NOMO-1 treated with dmso at 0.1 percent for 144 hours (cell line): ENCODE measurements at regions not wholly inside any gene's neighbourhood (a gene's known extent, or its start where the extent isn't known, plus 50 kb on each side); places are given as distances from the start of the nearest gene placed in this dataset.
"Not testable (repeated sequence)": the region's sequence is repeated elsewhere in the genome, so short reads cannot be mapped to it uniquely, and the experiment has no call there.

Source experiments
- DNase-seq: peaks from one replicate; lab custom pipeline; 2025; ENCODE audit not compliant: unreplicated experiment; lab: John Stamatoyannopoulos, UW

DNA sequence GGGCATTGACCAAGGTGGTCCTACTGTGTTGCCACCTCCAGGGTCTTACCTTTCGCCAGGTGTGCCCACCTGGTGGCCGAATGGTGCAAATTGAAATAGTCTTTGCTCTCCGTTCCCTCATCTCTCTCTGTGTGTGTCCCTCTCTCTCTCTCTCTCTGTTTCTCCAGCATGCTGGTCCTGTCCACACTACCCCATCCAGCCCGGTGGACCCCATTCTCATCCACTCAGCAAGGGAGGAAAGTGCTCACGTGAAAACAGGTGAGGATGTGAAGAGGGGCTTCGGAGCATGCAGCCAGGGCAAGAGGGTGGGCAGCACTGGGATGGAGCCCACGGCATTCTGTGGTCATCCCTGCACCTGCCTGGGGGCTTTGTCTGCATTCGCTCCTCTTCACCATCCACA is 150.1 kb downstream of the CRLF2 start:
- no peak for DNase-seq

DNA sequence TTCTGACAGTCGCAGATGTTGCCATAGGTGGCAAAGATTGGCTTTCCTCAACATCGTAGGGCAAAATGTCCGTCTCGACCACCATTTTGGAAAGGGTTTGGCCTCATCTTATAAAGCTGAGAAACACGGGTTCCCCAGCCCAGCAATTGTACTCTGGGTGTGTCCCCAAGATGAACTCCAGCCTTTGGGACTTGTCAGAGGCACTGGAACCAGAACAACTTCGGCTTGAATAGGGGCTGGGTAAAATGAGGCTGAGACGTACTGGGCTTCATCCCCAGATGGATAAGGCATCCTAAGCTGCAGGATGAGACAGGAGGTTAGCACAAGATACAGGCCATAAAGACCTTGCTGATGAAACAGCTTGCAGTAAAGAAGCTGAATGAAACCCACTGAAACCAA is 151.9 kb downstream of the CRLF2 start:
- no peak for DNase-seq

DNA sequence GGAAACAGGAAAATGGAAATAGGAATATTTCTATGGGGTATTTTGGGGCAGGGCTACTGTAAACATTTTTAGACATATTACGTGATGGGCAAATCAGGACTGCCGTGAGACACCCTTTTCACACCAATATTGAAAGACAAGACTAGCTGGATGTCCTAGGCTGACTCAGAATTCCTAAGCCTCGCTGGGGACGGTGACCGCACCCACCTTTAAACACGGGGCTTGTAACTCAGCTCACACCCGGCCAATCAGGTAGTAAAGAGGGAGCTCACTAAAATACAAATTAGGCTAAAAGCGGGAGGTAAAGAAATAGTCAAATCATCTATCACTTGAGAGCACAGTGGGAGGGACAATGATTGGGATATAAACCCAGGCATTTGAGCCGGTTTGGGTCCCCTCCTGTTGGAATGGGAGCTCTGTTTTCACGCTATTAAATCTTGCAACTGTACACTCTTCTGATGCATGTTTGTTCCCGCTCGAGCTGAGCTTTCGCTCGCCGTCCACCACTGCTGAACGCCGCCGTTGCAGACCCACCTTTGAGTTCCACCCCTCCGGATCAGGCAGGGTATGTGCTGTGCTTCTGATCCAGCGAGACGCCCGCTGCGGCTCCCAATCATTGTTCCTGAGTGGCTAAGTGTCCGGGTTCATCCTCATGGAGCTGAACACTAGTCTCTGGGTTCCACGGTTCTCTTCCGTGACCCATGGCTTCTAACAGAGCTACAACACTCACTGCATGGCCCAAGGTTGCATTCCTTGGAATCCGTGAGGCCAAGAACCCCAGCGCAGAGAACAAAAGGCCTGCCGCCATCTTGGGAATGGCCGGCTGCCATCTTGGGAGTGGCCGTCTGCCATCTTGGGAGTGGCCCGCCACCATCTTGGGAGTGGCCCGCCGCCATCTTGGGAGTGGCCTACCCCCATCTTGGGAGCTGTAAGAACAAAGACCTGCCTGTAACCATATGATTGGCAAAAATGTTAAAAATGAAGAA is 152.6 kb downstream of the CRLF2 start:
- no peak for DNase-seq

DNA sequence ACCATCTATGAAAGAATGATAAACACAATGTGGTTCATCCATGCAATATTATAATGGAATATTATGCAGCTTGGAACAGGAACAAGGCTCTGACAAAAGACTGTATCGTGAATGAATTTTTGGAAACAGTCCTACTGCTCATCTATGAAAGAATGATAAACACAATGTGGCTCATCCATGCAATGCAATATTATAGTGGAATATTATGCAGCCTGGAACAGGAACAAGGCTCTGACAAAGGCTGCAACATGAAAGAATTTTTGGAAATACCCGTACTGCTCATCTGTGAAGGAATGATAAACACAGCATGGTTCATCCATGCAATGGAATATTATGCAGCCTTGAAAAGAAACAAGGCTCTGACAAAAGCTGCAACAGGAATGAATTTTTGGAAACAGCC is 158.8 kb downstream of the CRLF2 start:
- DNase-seq, result not testable (repeated sequence)

DNA sequence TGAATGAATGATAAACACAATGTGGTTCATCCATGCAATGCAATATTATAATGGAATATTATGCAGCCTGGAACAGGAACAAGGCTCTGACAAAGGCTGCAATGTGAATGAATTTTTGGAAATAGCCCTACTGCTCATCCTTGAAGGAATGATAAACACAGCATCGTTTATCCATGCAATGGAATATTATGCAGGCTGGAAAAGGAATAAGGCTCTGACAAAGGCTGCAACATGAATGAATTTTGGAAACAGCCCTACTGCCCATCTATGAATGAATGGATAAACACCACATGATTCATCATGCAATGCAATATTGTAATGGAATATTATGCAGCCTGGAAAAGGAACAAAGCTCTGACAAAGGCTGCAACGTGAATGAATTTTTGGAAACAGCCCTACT is 159.4 kb downstream of the CRLF2 start:
- no peak for DNase-seq

DNA sequence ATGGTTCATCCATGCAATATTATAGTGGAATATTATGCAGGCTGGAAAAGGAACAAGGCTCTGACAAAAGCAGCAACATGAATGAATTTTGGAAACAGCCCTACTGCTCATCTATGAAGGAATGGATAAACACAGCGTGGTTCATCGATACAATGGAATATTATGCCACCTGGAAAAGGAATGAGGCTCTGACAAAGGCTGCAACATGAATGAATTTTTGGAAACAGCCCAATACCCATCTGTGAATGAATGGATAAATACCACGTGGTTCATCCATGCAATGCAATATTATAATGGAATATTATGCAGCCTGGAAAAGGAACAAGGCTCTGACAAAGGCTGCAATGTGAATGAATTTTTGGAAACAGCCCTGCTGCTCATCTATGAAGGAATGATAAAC is 160.4 kb downstream of the CRLF2 start:
- DNase-seq, result no peak

DNA sequence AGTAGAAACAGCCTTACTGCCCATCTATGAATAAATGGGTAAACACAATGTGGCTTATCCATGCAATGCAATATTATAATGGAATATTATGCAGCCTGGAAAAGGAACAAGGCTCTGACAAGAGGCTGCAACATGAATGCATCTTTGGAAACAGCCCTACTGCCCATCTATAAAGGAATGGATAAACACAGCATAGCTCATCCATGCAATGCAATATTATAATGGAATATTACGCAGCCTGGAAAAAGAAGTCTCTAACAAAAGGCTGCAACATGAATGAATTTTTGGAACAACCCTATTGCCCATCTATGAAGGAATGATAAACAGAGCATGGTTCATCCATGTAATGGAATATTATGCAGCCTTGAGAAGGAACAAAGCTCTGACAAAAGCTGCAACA is 161.0 kb downstream of the CRLF2 start:
- no peak for DNase-seq

DNA sequence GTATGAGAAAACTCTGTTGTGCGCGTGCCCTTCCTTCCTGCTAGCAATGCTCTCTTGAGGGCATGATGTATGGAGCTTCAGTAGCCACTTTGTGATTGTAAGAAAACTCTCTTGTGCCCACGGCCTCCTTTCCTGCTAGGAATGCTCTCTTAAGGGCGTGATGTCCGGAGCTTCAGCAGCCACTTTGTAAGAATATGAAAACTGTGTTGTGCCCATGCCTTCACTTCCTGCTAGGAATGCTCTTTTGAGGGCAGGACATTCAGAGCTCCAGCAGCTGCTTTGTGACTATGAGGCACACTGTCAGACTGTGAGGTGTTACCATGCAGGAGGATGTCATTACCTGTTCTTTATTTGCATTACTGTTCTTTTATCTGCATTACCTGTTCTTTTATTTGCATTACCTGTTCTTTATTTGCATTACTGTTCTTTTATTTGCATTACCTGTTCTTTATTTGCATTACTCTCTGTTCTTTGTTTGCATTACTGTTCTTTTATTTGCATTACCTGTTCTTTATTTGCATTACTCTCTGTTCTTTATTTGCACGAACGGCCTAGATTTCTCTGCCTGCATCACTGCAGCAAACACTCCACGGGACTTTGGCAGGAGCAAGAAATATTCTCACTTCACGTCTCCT is 166.7 kb downstream of the CRLF2 start:
- no peak for DNase-seq

DNA sequence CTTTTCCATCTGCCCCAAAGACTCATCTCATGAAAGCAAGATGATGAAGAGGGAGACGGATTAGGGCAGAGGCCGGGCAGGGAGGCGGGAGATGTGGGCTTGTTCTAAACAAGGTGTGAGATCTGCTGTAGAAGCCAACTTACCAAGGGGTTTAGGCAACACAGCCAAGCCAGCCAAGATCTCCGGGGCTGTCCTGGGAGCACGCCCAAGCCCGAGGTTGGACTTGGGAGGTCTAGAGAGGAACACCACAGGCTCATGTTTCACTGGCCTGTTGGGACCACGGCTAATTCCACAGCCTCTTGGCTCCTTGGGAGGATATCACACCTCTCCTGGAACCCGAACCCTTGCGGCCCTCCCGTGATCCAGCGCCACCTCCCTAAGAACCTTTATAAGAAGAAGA is 171.4 kb downstream of the CRLF2 start:
- no peak for DNase-seq

DNA sequence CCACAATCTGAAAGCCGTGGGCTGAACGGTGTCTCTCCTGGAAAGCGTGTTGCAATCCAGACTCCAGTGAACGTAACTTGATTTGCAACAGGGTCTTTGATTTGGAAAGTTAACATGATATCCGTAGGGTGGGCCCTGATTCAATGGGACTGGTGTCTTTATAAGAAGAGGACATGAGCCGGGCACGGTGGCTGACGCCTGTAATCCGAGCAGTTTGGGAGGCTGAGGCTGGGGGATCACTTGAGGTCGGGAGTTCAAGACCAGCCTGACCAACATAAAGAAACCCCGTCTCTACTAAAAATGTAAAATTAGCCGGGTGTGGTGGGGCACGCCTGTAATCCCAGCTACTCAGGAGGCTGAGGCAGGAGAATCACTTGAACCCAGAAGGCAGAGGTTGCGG is 176.5 kb downstream of the CRLF2 start:
- not testable (repeated sequence) for DNase-seq

DNA sequence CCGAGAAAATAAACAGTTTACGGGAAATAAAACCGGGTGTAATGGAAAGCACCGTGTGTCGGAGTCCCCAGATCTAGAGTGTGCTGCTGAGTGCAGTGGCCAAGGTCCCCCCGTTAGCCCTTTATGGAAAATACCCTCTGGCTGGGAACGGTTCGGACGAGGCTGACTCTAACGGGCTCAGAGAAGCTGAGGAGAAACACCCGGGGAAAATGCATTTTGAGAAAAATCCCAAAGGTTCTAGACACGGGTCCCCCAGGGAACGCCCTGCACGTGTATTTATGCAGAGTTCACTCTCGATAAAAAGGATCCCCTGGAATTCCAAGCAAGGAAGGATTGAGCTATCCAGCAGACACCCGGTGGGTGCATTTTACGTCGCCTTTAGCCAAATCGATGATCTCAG is 177.2 kb downstream of the CRLF2 start:
- DNase-seq, result no peak

DNA sequence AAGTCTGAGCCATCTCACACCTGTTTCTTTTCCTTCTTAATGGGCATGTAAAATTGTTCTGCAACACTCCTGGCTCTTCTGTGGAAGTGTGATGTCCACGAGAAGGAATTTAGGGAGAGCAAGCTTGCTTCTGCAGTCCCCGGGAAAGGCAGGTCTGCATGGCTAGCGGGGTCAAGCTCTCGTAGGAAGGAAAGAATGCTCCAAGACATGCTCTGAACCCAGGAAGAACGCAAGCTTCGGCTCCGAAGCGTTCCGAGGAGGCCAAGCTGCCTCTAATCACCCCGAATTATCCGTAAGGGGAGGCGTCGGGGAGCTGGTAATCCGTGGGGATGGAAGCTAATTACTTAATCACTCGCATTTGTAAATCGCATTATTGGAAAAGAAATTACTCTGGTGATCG is 177.7 kb downstream of the CRLF2 start:
- no peak for DNase-seq

DNA sequence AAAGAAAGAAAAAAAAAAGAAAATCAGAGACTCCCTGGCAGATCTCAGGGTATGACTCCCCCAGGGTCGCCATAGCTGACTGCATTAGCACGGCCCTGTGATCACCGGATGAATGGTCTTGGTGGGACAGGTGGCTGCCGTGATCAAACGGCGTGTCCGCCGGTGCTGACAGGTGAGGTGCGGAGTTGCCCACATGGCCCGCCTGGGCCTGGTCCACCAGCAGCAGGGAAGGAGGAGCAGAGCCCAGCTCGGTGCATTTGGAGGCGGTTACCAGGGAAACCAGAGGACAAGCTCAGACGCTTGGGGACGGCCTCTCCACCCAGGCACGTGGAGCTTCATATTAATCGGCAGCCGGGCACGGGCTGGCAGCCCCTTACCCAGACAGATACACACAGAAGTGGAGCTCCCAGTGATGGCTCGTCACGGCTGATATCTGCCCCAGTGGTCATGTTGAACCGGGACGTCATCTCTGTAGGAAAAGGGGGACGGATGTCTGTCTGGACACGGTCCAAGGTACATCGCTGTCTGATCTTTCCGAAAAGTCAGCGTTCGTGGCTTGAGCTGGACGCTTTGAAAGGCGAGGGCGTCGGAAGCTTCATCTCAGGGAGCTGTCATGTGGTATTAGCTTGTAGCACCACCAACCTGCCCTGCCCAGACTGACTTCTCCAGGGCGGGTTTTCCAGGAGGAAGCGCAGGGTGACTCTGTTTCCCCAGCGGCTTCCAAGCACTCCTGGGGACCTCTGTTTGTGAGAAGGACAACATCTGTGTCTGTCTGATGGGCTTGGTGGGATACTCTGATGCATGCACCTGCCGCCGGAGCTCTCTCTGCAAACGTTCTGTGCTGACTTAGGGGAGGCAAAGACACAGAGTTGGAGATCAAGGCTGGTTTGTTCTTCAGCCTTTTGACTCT is 180.7 kb downstream of the CRLF2 start:
- no peak for DNase-seq

DNA sequence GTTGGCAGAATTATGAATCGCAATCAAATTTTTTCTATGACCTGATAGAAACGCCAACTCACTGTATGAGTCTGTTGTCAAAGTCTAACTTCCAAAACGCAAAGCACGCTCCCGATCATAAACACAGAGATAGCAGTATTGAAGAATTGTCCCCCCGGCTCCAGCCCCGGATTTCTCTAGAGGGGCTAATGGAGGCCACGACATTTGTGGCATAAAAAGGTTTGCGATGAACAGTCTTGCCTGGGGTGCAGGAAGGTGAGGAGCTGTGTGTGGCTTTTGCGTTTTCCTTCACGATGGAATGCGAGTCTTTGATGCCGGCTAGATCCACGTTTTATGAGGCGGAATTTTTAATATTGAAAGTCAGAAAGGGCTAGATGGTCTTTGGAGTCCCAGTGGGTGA is 183.0 kb downstream of the CRLF2 start:
- no peak for DNase-seq

DNA sequence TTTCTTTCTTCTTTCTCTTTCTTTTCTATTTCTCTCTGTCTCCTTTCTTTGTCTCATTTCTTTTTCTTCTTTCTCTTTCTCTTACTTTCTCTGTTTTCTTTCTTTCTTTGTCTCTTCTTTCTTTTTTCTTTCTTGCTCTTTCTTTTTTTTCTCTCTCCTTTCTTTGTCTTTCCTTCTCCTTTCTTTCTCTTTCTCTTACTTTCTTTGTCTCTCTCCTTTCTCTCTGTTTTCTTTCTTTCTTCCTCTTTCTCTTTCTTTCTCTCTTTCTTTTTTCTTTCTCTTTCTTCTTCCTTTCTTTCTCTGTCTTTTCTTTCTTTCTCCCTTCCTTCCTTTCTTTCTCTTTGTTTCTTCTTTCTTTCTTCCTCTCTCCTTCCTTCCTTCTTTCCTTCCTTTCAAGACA is 184.8 kb downstream of the CRLF2 start:
- no peak for DNase-seq

DNA sequence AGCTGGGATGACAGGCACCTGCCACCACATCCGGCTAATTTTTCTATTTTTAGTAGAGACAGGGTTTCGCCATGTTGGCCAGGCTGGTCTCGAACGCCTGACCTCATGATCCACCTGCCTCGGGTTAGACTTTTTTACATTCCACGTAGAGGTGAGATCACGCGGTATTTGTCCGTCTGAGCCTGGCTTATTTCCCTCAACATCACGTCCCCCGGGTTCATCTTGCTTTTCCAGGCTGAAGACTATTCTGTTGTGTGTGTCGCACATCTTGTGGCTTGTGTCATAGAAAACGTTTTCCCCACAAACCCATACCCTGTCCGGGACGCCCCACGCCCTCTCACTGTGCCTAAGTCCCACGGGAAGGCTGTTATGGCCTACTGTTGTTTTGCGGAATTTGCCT is 185.3 kb downstream of the CRLF2 start:
- DNase-seq, result peak; percentile 30

DNA sequence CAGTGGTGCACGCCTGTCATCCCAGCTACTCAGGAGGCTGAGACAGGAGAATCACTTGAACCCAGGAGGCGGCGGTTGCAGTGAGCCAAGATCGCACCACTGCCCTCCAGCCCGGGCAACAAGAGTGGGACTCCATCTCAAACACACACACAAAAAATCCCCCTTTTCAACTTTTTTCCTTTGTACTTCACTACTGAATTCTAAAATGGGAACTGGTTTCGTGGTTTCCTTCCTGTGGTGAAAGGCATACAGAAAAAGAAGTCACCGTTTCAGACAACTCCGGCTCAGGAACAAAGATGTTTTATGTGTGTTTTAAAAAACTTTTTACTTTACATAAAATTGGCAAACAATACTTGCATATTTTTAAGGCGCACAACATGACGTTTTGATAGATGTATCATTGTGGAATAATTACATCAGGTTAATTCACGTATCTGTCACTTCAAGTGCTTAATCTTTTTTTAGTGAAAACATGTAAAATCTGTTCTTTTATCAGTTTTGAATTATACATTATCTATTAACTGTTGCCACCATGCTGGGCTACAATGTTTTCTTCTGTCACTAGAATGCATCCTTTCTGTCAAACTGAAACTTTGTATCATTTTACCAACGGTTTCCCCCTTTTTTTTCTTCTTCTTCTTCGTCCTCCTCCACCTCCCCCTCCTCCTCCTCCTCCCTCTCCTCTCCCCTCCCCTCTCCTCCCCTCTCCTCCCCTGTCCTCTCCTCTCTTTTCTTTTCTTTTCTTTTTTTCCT is 186.0 kb downstream of the CRLF2 start:
- peak; percentile 66 for DNase-seq

DNA sequence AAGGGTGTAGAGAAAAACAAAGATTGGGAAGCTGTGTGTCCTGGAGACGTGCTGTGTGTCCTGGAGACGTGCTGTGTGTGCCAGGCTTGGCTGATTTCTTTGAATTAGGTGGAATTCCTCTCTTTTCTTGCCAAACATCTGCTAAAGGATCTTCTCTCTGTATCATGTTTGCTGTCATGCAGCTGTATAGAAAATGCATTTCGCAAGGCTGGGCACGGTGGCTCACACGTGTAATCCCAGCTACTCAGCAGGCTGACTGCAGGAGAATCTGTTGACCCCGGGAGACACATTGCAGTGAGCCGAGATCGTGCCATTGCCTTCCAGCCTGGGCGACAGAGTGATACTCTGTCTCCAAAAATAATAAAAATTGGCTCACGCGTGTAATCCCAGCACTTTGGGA is 187.0 kb downstream of the CRLF2 start:
- DNase-seq, result peak; percentile 13

DNA sequence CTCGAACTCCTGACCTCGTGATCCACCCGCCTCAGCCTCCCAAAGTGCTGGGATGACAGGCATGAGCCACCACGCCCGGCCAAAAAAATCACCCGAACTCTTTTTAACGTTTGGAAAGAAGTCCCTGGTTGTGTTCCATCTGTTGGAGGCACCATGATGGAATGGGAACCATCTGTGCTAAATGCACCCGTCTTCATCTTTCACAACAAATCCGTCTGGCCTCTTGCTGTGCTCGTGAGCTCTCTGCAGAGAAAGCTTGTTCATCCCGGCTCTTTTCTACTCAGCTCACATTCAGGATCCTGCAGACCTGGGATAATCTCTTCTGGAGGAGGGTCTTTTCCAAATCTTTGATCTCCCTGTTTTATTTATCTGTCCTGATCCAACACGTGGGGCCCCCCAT is 188.8 kb downstream of the CRLF2 start:
- DNase-seq, result no peak

DNA sequence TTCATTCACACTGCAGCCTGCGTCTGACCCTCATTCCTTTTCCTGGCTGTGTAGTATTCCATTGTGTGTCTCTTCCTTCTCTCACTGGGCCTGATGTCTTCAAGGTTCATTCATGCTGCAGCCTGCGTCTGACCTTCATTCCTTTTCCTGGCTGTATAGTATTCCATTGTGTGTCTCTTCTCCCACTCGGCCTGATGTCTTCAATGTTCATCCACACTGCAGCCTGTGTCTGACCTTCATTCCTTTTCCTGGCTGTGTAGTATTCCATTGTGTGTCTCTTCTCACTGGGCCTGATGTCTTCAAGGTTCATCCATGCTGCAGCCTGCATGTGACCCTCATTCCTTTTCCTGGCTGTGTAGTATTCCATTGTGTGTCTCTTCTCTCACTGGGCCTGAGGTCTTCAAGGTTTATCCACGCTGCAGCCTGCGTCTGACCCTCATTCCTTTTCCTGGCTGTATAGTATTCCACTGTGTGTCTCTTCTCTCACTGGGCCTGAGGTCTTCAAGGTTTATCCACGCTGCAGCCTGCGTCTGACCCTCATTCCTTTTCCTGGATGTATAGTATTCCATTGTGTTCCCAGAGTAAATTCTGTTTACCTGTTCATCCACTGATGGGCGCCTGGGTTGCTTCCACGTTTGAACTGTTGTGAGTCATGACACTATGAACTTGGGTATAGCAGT is 191.0 kb downstream of the CRLF2 start:
- DNase-seq, result not testable (repeated sequence)
